HUES6 (cell line): ENCODE measurements at regions not wholly inside any gene's neighbourhood (a gene's known extent, or its start where the extent isn't known, plus 50 kb on each side); places are given as distances from the start of the nearest gene placed in this dataset.

Experiments
- H3K27ac ChIP-seq: 2 replicates; pipeline ENCODE4 v1.7.0; 2013; ENCODE audit warnings: low read depth, mild to moderate bottlenecking, low read length, inconsistent platforms
- H3K27me3 ChIP-seq: 2 replicates; pipeline ENCODE4 v1.6.1; 2013; ENCODE audit warnings: low read length; ENCODE audit not compliant: control insufficient read depth, insufficient read depth
- H3K36me3 ChIP-seq: 2 replicates; pipeline ENCODE4 v1.6.1; 2013; ENCODE audit warnings: low read length; ENCODE audit not compliant: control insufficient read depth, insufficient read depth
- H3K4me1 ChIP-seq: 2 replicates; pipeline ENCODE4 v1.6.1; 2013; ENCODE audit warnings: low read length; ENCODE audit not compliant: control insufficient read depth, insufficient read depth
- H3K4me3 ChIP-seq: 2 replicates; pipeline ENCODE4 v1.5.1; 2013; ENCODE audit warnings: low read depth, low read length
- H3K9ac ChIP-seq: one replicate; pipeline ENCODE4 v1.6.1; 2013; ENCODE audit warnings: mild to moderate bottlenecking, low read length
- H3K9me3 ChIP-seq: 2 replicates; pipeline ENCODE4 v1.6.1; 2013; ENCODE audit warnings: low read depth, low read length; ENCODE audit not compliant: control insufficient read depth, insufficient read depth

DNA sequence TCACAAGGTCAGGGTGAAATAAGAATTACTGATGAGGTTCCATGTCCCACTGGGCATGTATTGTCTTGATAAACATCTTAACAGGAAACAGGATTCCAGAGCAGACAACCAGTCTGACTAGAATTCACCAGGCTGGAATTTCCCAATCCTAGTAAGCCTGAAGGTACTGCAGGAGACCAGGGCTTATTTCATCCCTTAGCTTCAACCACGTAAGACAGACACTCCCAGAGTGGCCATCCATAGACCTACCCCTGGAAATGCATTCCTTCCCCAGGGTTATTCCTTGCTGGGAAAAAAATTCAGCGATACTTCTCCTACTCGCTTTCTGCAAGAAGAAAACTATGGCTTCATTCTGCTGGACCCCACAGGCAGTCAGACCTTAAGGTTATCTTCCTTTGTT lies 785.4 kb downstream of the NR2F1-AS1 start:
- Histone ChIP-seq H3K9ac (no peak overlapping the region), H3K4me3 (no peak overlapping the region), H3K36me3 (no peaks in the 10 kb centered on the region)

DNA sequence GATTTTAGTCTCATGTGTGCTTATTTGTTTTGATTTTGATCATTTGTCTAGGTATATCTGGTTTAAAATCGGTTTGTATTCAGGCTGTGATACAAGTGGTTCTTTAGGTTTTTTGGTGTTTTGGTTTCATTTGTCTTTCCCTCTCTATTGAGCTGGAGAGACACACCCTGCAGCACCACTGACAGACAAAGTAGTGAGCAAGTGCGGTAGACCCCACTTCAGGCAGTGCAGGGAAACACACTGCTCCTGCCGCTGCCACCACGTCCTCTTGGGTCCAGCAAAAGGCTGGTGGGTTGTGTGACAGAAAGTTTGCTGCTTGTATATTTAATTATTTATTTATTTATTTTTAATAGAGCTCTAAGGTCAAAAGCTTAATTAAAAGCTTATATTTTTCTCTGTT lies 801.0 kb downstream of the NR2F1-AS1 start:
- no peak overlapping the region for H3K4me3 ChIP-seq
- no peaks in the 10 kb centered on the region for H3K36me3 ChIP-seq
- H3K9ac ChIP-seq: no peak overlapping the region
- no peaks in the 10 kb centered on the region for H3K27me3 ChIP-seq
- no peaks in the 10 kb centered on the region; the same call in 1 of the 2 replicates for H3K9me3 ChIP-seq
- no peak overlapping the region for H3K27ac ChIP-seq
- peaks cover 26% of the 10 kb centered on the region for H3K4me1 ChIP-seq

More for the DNA sequence above, 785.4 kb downstream of the NR2F1-AS1 start:
- no peaks in the 10 kb centered on the region for H3K27me3 ChIP-seq
- peaks cover 29% of the 10 kb centered on the region for H3K9me3 ChIP-seq
- no peaks in the 10 kb centered on the region for H3K4me1 ChIP-seq
- H3K27ac ChIP-seq: no peak overlapping the region

DNA sequence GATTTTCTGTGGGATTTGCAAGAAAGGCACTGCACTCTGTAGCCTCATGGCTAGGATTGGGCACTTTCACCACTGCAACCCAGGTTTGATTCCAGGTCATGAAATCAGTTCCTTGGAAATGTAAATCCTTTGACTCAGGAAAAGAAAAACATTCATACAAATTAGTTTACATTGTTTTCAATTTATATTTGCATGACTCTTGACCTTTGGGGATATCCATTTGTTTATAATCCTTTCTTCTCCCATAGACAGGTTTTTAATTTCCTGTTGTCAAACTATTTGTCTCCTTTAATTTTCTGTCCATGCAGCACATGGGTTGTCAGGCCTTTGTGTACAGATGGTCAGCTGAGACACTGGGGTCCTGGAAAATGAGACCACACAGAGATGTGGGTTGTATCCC lies 801.5 kb downstream of the NR2F1-AS1 start:
- H3K36me3 ChIP-seq: no peaks in the 10 kb centered on the region
- no peaks in the 10 kb centered on the region; the same call in 1 of the 2 replicates for H3K9me3 ChIP-seq
- peaks cover 26% of the 10 kb centered on the region for H3K4me1 ChIP-seq
- H3K4me3 ChIP-seq: no peak overlapping the region
- no peaks in the 10 kb centered on the region for H3K27me3 ChIP-seq
- H3K9ac ChIP-seq: no peak overlapping the region
- no peak overlapping the region for H3K27ac ChIP-seq

DNA sequence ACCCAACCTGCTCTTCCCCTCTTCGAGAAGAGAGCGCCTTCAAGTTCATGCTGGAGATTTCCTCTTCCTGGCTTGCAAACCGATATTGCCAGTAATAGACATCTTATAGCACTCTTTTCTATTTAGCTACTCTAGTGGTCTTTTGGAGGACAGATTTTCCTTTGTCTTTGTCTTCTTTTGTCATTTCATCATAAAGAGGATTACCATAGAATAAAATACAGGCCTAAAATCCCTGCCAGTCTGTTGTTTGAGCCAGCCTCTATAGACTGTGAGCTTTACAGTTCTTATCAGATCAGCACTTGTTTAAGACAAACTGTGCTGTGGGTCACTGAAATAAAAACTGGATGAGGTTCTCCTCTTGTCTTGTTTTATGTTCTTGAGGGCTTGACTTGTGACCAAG lies 802.8 kb downstream of the NR2F1-AS1 start:
- Histone ChIP-seq H3K4me1 (peaks cover 26% of the 10 kb centered on the region), H3K9me3 (no peaks in the 10 kb centered on the region; the same call in 1 of the 2 replicates), H3K36me3 (no peaks in the 10 kb centered on the region), H3K4me3 (no peak overlapping the region), H3K27me3 (no peaks in the 10 kb centered on the region), H3K27ac (no peak overlapping the region), H3K9ac (no peak overlapping the region)

DNA sequence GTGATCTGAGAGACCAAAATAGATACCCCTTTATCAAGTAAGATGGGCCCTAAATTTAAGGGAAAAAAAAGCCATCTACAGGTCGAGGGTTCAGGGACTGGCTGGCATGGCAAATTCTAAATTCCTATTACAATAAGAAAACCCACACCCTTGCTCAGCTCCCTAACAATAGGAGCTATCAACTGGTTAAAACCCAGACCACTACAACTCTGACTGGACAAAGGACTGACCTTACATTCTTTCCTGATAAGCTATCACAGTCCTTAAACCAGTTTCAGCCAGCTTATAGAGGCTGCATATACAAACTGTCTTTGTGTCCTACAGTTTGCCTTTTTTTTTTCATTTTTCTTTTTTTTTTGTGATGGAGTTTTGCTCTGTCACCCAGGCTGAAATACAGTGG lies 803.6 kb downstream of the NR2F1-AS1 start:
- no peak overlapping the region for H3K4me3 ChIP-seq

DNA sequence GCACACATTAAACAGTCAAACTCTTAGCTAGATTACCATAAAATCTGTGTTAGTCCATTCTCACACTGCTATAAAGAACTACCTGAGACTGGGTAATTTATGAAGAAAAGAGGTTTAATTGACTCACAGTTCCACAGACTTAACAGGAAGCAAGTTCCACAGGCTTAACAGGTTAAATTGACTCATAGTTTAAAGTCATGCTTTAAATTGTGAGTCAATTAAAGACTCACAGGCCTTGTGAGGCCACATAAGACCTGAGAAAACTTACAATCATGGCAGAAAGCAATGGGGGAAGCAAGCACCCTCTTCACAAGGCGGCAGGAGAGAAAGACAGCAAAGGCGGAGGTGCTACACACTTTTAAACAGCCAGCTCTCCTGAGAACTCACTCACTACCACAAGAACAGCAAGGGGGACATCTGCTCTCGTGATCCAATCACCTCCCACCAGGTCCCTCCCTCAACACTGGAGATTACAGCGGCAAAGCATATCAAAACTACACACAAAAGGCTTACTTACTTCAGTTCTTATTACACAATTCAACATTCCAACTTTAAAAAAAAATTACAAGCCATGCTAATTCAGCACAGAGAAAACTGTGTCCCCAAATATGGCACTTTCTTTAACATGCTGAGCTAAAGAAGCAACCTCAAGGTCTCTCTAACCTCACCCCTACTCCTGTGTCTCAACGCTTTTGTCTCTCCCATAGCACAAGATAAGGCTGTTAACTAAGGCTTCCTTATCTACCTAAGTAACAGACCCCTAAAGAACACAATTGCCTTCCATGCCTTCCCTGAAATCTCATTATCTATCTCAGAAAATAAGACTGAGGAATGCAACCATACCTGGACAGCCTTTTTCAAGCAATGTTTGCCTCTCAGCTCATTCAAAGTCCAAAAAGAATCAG lies 805.1 kb downstream of the NR2F1-AS1 start:
- Histone ChIP-seq H3K36me3 (no peaks in the 10 kb centered on the region), H3K9ac (no peak overlapping the region), H3K4me3 (no peak overlapping the region), H3K27me3 (no peaks in the 10 kb centered on the region), H3K4me1 (peaks cover 26% of the 10 kb centered on the region), H3K27ac (no peak overlapping the region; the same call in 1 of the 2 replicates), H3K9me3 (no peaks in the 10 kb centered on the region; the same call in 1 of the 2 replicates)

More for the DNA sequence above, 803.6 kb downstream of the NR2F1-AS1 start:
- peaks cover 26% of the 10 kb centered on the region for H3K4me1 ChIP-seq
- H3K27ac ChIP-seq: peak overlapping the region; percentile 51; the same call in 1 of the 2 replicates
- H3K27me3 ChIP-seq: no peaks in the 10 kb centered on the region
- H3K36me3 ChIP-seq: no peaks in the 10 kb centered on the region
- H3K9ac ChIP-seq: no peak overlapping the region
- no peaks in the 10 kb centered on the region; the same call in 1 of the 2 replicates for H3K9me3 ChIP-seq

DNA sequence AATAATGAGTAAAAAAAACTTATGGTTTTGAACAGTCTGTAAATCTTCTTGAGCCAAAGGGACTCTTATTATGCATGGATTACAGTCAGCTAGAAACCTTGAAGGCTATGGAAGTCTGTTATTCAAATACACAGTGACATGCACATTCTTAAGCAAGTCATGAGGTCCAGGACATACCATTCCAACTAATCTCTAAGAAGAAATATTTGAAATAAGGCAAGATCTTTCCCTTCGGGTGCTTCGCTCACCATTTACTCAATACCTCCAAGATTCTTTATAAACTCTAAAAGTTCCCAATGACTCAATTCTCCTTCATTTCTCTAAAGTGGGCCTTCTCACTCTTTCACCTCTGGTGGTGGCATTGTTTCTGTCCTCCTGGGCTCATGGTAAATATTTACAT lies 811.0 kb downstream of the NR2F1-AS1 start:
- Histone ChIP-seq H3K9ac (no peak overlapping the region), H3K4me3 (no peak overlapping the region), H3K36me3 (no peaks in the 10 kb centered on the region), H3K27me3 (no peaks in the 10 kb centered on the region), H3K4me1 (no peaks in the 10 kb centered on the region), H3K9me3 (no peaks in the 10 kb centered on the region), H3K27ac (no peak overlapping the region)

DNA sequence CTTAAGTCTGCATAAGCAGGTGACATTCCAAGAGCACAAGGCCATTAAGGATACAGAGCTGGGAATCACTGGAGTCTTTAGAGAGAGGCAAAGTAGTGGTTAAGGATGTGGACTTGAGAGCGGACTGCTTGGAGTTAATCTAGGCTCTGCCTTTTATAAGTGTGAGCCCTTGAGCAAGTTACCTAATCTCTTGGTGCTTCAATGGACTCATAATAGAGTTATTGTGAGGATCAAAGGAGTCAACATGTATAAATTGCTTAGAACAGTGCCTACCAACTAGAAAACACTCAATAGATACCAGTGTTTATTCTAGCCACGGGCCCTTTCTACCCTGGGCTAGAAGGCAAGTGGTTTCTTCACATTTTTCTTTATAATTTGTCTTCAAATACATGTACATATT lies 819.4 kb downstream of the NR2F1-AS1 start:
- Histone ChIP-seq H3K4me1 (no peaks in the 10 kb centered on the region), H3K36me3 (no peaks in the 10 kb centered on the region), H3K27ac (no peak overlapping the region), H3K9ac (no peak overlapping the region), H3K27me3 (no peaks in the 10 kb centered on the region), H3K4me3 (no peak overlapping the region), H3K9me3 (no peaks in the 10 kb centered on the region)

DNA sequence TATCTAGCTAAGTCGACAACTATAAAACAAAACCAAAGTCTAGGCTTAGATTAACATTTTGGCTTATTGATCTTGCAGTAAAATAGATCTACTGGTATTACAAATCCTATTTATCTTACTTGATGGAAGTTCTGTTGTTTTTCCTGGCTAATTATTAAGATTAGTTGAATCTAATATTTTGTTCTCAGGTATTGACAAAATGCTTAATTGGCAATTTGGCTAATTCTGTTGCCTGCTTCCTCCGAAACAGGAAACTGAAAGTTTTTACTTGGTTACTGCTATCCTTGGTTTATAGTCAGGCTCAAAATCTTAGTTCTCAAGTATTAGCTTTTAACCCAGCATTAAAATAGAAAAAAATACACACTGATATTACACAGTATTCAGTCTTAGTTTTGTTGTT lies 820.5 kb downstream of the NR2F1-AS1 start:
- Histone ChIP-seq H3K27ac (no peak overlapping the region), H3K4me3 (no peak overlapping the region)

DNA sequence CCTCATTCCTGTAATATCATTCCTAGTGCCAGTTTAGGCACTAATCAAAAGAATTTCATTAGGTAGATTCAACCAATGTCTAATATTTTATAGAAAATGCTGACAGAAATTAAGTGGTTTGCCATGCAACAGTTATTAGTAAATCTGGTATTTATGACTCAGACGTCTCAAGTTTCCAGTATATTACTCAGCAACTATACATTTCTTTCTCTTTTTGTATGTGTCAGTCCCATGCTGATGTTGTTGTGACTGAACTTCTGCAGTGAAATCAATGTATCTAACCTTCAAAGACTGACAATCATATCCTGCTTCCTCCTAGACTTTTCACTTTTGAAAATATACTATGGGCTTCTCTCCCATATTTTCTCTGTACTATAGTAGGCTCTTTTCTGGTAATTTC lies 822.5 kb downstream of the NR2F1-AS1 start:
- no peaks in the 10 kb centered on the region for H3K27me3 ChIP-seq
- no peak overlapping the region for H3K27ac ChIP-seq
- no peaks in the 10 kb centered on the region for H3K36me3 ChIP-seq
- H3K9me3 ChIP-seq: no peaks in the 10 kb centered on the region
- no peaks in the 10 kb centered on the region for H3K4me1 ChIP-seq
- H3K9ac ChIP-seq: no peak overlapping the region
- no peak overlapping the region for H3K4me3 ChIP-seq

More for the DNA sequence above, 820.5 kb downstream of the NR2F1-AS1 start:
- H3K9me3 ChIP-seq: no peaks in the 10 kb centered on the region
- no peak overlapping the region for H3K9ac ChIP-seq
- H3K4me1 ChIP-seq: no peaks in the 10 kb centered on the region
- no peaks in the 10 kb centered on the region for H3K36me3 ChIP-seq
- no peaks in the 10 kb centered on the region for H3K27me3 ChIP-seq

DNA sequence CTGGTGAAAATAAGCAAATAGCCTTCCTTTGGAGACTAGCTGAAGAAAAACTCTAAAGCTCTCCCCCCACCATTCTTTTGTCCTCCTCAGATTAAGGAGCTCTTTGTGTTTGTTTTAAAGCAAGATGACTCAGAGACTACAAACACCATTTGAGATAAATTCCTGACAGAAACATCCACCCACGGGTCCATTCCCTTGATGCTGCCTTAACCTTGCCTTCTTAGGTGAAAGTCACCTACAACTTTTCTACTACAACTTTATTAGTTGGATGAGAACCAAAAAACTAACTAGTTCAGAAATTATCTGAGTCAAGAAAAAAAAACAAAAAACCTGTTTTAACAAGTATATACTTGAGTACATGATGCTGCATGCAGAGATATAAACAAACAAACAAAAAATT lies 831.1 kb downstream of the NR2F1-AS1 start:
- peak overlapping the region; percentile 44; the same call in 1 of the 2 replicates for H3K27ac ChIP-seq
- peaks cover 6% of the 10 kb centered on the region; the same call in 1 of the 2 replicates for H3K4me1 ChIP-seq
- H3K4me3 ChIP-seq: no peak overlapping the region
- no peaks in the 10 kb centered on the region for H3K36me3 ChIP-seq
- no peak overlapping the region for H3K9ac ChIP-seq
- no peaks in the 10 kb centered on the region for H3K9me3 ChIP-seq
- H3K27me3 ChIP-seq: no peaks in the 10 kb centered on the region
